Sciatic nerve (tissue), 2 donors: ENCODE measurements at regions not wholly inside any gene's neighbourhood (a gene's known extent, or its start where the extent isn't known, plus 50 kb on each side); places are given as distances from the start of the nearest gene placed in this dataset.

Experiments used
- ATAC-seq: fragments of 200-7000 bp; cut with Tn5 transposase; one replicate; pipeline ENCODE4 v1.9.1; 2020; ENCODE audit warnings: mild to moderate bottlenecking, moderate library complexity
- DNase-seq: peaks from one replicate; pipeline ENCODE4 v3.0.0-alpha.2; 2020; ENCODE audit warnings: low spot score
- intact Hi-C: fragments of 100-400 bp; cut with DNase I; formaldehyde crosslinking; loops from one replicate; pipeline ENCODE4 v1.14.2; 2022
- donor health status: DM: no; HTN: no; CAD: no.
- donor health status: DM: no; HTN: no; CAD: no.

DNA sequence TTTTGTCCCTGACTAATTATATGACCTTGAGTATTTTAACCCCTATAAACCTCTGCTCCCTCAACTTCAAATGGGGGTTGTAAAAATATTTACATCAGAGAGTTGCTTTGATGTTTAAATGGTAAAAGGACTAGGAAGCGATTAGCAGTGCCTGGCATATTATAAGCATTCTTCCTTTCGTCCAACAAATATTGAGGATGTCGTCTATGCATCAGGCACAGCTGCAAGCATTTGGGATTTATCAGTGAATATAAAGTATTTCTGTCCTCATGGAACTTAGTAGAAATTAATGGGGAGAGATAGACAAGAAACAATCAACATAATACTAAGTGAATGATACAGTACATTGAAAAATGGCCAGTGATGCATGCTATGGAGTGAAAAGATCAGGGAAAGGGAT, 115.5 kb upstream of the EDNRA start:
- intact Hi-C loops, result no loop called here
- ATAC-seq (no peak), DNase-seq (no peak)

DNA sequence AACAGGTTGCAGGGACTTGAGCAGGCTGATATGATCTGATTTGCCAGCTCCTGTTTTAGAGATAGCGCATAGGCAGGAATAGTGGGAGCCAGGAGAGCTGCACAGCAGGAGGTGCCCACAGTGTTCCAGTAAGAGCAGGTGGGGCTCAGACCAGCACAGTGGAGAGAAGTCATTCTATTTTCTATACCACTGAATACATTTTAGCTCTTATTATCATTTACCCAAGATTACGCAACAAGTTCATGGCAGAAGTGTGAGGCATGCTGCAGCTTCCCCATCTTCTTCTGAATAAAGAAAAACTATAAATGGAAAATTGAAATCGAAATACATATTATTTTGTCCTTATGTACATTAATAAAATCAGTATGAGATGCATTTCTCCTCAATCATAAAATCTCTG, 114.7 kb upstream of the EDNRA start:
- intact Hi-C loops, result no loop called here
- DNase-seq (no peak), ATAC-seq (no peak)

DNA sequence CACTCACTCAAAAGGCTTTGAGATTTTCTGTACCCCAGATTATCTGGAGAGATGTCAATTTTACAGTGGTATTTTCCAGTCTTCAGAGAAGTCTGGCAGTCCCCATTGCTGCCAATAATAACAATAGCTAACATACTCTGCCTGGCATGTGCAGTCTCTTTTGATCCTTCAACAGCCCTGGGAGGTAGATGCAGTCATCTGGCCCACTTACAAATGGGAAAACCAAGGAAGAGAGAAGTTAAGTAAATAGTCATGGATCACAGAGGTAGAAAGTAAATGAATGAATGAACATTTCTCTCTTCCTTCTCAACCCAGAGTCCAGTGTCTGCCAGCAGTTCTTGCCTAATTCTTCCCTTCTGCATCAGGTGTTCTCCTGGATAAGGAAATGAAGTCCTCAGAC, 113.0 kb upstream of the EDNRA start:
- ATAC-seq, result no peak
- intact Hi-C loops, result no loop called here
- DNase-seq, result no peak

DNA sequence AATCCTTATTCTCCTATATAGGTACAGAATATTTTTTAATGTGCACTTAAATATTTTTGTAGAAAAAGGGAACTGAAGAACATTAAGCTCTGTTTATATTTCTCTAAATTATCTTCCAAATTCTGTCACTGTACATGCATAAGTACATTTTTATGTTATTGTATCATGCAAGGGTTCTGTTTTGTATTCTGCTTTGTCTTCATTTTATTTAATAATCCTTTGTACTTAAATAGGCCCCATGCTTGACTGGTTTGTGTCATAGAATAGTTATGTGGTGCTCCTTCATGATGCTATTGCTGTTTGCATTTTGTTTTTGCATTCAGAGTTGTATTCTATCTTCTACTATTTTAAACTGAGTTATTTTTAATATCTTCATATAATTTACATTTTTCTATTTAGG, 111.9 kb upstream of the EDNRA start:
- intact Hi-C loops, result no loop called here
- no peak for DNase-seq
- ATAC-seq, result no peak

DNA sequence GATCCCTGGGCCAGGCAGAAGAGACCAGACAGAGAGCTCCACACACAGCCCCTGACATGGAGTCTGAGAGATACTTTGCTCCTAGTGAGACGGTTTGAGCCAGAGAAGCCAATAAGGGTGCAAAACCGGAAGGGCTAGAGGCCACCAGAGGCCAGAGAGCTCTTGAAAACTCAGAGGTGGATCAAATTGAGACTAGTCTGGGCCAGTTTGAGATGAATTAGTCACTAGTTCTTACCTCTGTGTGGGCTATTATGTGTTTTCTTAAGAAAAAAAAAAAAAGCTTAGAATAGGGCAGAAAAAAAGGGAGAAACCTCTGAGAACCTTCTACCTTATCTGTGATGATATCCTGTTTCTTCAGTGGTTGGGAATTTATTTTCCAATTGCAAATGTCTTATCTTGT, 110.4 kb upstream of the EDNRA start:
- no peak for DNase-seq
- ATAC-seq, result no peak
- intact Hi-C loops, result no loop called here

GRCh38 chr4:147370881-147371280, 110.0 kb upstream of the EDNRA start:
- DNase-seq (no peak), ATAC-seq (no peak)
- intact Hi-C loops, result no loop called here

DNA sequence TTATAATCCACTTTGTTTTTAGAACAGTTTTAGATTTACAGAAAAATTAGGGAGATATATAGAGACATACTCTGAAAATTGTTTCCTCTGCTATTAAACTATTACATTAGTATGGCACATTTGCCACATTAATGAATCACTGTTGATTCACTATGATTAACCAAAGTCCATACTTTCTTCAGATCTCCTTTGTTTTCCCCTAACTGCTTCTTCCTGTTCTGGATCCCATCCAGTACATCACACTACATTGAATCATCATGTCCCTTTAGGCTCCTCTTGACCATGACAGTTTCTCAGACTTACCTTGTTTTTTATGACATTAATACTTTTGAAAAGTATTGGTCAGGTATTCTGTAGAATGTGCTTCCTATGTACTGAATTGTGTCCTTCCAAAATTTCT, 109.2 kb upstream of the EDNRA start:
- no peak for DNase-seq
- intact Hi-C loops, result no loop called here
- ATAC-seq, result no peak

GRCh38 chr4:147378780-147379179, 102.1 kb upstream of the EDNRA start:
- DNase-seq (no peak), ATAC-seq (no peak)
- intact Hi-C loops, result no loop called here

- no peak for ATAC-seq
- no peak for DNase-seq
- intact Hi-C loops, result no loop called here
Observed at GRCh38 chr4:147381749-147382148, 99.1 kb upstream of the EDNRA start.

- intact Hi-C loops, result no loop called here
- ATAC-seq (no peak), DNase-seq (no peak)
Observed at GRCh38 chr4:147388018-147388417, 92.9 kb upstream of the EDNRA start.

GRCh38 chr4:147396105-147396504, 84.8 kb upstream of the EDNRA start:
- intact Hi-C loops, result no loop called here
- ATAC-seq (no peak), DNase-seq (no peak)

GRCh38 chr4:147398556-147398955, 82.3 kb upstream of the EDNRA start:
- intact Hi-C loops, result no loop called here
- DNase-seq (no peak), ATAC-seq (no peak)

DNA sequence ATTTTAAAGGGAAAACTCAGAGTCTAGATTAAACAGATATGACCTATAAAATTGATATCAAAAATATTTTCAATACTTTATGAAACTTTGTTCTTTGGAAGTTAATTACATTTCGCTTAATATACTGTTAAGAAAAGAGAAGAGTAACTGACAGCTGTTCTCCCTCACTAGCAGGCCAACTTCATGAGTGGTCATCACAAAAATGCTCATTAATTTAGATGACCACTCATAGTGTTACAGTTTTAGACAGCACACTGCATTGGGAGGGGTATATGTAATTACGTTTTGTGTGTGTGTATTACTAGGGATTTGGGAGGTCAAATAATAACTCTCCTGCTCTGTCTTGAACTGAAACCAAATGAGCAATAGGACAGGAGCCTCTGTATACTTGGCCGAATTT, 80.2 kb upstream of the EDNRA start:
- DNase-seq (no peak), ATAC-seq (no peak)
- intact Hi-C loops, result loop anchor here (5.0 kb wide), 1 partner anchor 487 kb away; no protein-coding TSS in a partner anchor

DNA sequence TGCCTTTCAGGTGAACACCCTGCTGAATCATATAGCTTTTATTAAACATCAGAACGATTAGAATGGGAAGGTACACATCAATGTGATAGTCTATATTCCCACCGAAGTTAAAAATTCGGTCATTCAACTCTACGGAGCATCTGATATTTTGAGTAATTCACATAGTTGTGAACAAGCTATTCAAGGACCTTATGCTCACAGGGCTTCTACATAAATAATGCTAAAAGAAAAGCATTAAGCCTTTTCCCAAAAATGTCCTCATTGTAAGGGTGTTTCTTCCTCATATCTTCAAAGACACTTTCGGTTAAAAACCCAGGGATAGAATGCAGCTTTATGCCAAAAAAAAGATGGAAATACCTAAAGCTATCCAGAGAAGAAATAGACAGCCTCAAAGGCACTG, 79.7 kb upstream of the EDNRA start:
- no peak for DNase-seq
- intact Hi-C loops, result loop anchor here (5.0 kb wide), 1 partner anchor 486 kb away; no protein-coding TSS in a partner anchor
- ATAC-seq, result no peak

- DNase-seq, result no peak
- intact Hi-C loops, result no loop called here
- peak; percentile 41 for ATAC-seq
Observed at GRCh38 chr4:147407261-147408045, 73.4 kb upstream of the EDNRA start.

DNA sequence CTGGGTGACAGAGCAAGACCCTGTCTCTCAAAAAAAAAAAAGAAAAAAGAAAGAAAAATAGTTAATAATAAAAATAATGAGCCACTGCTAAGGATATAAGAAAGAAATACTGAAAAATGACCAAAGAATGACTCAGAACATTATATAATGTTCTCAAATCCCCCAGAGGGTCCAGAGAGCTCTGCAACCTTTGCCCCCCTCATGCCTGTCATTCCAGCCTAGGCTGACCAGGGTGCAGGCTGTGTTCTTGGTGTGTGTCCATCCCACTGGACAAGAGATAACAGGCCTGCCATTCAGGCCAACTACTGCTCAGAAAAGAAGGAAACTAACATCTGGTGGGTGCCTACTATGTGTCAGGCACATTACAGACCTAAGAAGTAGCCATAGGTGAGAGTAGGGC, 72.7 kb upstream of the EDNRA start:
- intact Hi-C loops, result no loop called here
- DNase-seq (no peak), ATAC-seq (peak; percentile 83)

DNA sequence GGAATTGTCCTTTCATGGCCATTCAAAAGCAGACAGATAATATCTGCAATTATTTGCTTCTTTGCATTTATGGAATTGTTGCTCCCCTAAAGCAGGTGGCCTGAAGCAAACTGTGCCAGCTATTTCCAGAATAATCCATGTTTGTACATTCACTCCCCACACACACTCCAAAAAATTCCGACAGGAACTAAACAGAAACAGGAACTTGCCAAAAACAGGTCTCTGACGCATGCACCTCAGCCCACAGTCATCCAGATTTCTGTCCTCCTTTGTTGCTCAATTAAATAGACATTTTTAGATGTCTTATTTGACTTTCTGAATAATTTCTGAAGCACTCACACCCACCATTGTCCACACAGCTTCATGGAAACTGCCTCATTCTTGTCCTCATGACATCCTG, 71.5 kb upstream of the EDNRA start:
- DNase-seq, result no peak
- intact Hi-C loops, result no loop called here
- peak; percentile 81 for ATAC-seq

- DNase-seq, result no peak
- no peak for ATAC-seq
- intact Hi-C loops, result no loop called here
Observed at GRCh38 chr4:147418226-147418625, 62.7 kb upstream of the EDNRA start.

GRCh38 chr4:147421456-147421855, 59.4 kb upstream of the EDNRA start:
- no peak for ATAC-seq
- intact Hi-C loops, result no loop called here
- DNase-seq, result no peak

DNA sequence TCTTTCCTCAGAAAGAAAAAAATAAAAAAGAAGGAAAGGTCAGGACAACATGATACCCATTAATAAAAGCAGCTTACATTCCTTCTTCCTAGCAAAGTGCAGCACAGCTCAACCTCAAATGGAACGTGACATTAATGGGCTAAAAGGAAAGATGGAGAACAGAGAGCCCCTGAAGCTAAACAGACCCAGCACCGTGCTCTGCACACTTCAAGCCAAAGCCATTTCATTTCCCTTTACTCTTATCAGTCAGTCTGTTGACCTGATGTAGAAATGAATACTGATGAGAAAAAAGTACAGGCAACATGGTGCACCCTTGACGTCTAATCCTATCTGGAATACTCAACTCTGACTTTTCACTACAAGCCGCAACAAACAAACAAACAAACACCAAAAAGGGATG, 57.7 kb upstream of the EDNRA start:
- intact Hi-C loops, result no loop called here
- ATAC-seq, result no peak

GRCh38 chr4:147425019-147425418, 55.9 kb upstream of the EDNRA start:
- intact Hi-C loops, result no loop called here
- DNase-seq, result no peak
- ATAC-seq, result no peak

More for the DNA sequence above, 57.7 kb upstream of the EDNRA start:
- DNase-seq, result no peak
